Type B pancreatic cell (in vitro differentiated cells): ENCODE measurements at regions not wholly inside any gene's neighbourhood (a gene's known extent, or its start where the extent isn't known, plus 50 kb on each side); places are given as distances from the start of the nearest gene placed in this dataset.

ENCODE experiments used
- DNase-seq: peaks from one replicate; pipeline ENCODE4 v3.0.0; 2021; ENCODE audit warnings: mixed read lengths; ENCODE audit not compliant: unreplicated experiment; ENCODE audit errors: extremely low spot score
- H3K27ac Mint-ChIP-seq: 2 replicates; pipeline ENCODE4 v1.8.0; 2021; ENCODE audit warnings: mild to moderate bottlenecking, mixed read lengths
- H3K27me3 Mint-ChIP-seq: 2 replicates; pipeline ENCODE4 v1.8.0; 2021; ENCODE audit warnings: mixed read lengths
- H3K36me3 Mint-ChIP-seq: 2 replicates; pipeline ENCODE4 v1.8.0; 2021; ENCODE audit warnings: mixed read lengths
- H3K4me1 Mint-ChIP-seq: one replicate; pipeline ENCODE4 v1.8.0; 2021; ENCODE audit warnings: mixed read lengths; ENCODE audit not compliant: unreplicated experiment
- H3K4me3 Mint-ChIP-seq: 2 replicates; pipeline ENCODE4 v1.8.0; 2021; ENCODE audit warnings: mild to moderate bottlenecking, mixed read lengths
- H3K9me3 Mint-ChIP-seq: 2 replicates; pipeline ENCODE4 v1.8.0; 2021; ENCODE audit warnings: mixed read lengths
- TF ChIP-seq, protein P1 (sequence below): fragments of 200-600 bp; sonication (generic); conservative IDR thresholded peaks from 2 replicates; pipeline ENCODE4 v1.5.0; 2021; ENCODE audit warnings: antibody characterized with exemption, mild to moderate bottlenecking

- TF ChIP-seq, protein P1, sequence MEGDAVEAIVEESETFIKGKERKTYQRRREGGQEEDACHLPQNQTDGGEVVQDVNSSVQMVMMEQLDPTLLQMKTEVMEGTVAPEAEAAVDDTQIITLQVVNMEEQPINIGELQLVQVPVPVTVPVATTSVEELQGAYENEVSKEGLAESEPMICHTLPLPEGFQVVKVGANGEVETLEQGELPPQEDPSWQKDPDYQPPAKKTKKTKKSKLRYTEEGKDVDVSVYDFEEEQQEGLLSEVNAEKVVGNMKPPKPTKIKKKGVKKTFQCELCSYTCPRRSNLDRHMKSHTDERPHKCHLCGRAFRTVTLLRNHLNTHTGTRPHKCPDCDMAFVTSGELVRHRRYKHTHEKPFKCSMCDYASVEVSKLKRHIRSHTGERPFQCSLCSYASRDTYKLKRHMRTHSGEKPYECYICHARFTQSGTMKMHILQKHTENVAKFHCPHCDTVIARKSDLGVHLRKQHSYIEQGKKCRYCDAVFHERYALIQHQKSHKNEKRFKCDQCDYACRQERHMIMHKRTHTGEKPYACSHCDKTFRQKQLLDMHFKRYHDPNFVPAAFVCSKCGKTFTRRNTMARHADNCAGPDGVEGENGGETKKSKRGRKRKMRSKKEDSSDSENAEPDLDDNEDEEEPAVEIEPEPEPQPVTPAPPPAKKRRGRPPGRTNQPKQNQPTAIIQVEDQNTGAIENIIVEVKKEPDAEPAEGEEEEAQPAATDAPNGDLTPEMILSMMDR: no peak
- Mint-ChIP-seq H3K9me3 (peaks cover 20% of the 10 kb centered on the region), H3K27me3 (no peaks in the 10 kb centered on the region), H3K4me1 (peaks cover 10% of the 10 kb centered on the region), H3K4me3 (no peak overlapping the region), H3K27ac (peak overlapping the region; percentile 38), H3K36me3 (peaks cover 5% of the 10 kb centered on the region)
- no peak for DNase-seq
Observed at GRCh38 chr7:36090976-36091873, 61.8 kb upstream of the EEPD1 start.

GRCh38 chr7:36091874-36092176 lies 61.2 kb upstream of the EEPD1 start:
- no peak overlapping the region for H3K4me3 Mint-ChIP-seq
- H3K27ac Mint-ChIP-seq: peak overlapping the region; percentile 38
- no peaks in the 10 kb centered on the region for H3K27me3 Mint-ChIP-seq
- TF ChIP-seq, protein P1: no peak
- H3K9me3 Mint-ChIP-seq: peaks cover 20% of the 10 kb centered on the region
- H3K4me1 Mint-ChIP-seq: peaks cover 10% of the 10 kb centered on the region
- H3K36me3 Mint-ChIP-seq: peaks cover 5% of the 10 kb centered on the region
- no peak for DNase-seq

DNA sequence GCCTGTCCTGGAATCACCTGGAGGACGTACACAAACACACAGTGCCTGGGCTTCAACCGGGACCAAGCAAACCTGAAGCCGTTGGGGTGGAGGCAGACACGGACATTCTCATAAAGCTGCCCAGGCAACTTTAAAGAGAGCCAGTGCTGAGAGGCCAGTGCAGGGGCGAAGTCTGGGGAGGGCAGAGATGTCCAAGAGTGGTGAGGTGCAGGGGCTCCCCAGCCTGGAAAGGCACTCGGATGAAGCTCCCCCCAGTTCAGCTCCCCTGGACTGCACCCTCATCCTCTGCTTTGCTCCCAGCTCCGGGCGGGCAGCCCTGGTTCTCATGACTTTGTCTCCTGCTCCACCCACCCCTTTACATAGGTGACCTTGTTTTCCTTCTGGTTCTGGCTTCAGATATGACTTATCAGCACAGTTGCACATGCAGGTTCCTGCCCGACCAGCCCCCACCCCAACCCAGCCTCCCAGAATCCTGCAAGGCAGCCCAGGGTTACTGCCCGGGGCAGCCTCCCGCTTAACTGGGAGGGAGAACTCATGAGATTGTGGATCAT lies 60.8 kb upstream of the EEPD1 start:
- Mint-ChIP-seq H3K4me1 (peaks cover 10% of the 10 kb centered on the region), H3K36me3 (peaks cover 5% of the 10 kb centered on the region), H3K27me3 (no peaks in the 10 kb centered on the region), H3K27ac (peak overlapping the region; percentile 64), H3K9me3 (peaks cover 20% of the 10 kb centered on the region), H3K4me3 (no peak overlapping the region)
- DNase-seq: no peak
- TF ChIP-seq, protein P1: no peak

DNA sequence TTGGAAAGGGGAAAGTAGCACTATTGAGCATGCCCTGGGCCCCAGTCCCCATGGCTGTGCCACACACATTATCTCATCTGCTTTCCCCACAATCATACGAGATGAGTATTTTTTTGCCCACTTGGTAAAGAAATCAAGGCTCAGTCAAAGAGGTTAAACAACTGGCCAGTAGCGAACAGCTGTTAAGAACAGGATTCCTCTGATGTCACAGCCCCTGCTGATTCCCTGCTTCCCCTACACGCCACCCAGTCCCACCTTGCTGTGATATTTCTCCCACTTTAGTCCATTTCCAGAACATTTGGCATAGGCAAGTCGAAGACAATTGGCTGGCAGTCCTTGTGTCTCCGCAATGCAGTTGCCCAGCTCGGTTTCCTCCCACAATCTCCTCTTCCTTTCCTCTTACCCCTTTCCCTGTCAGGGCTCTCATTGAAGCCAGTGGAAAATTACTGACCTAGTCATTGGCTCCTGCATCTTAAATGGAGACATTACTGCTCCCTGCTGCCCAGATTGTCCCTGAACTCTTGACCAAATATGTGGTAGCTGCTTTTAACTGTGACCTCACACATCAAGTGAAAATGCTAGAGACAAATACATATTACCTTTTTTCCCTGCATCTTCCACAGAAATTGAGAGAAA lies 56.5 kb upstream of the EEPD1 start:
- Mint-ChIP-seq H3K4me1 (peaks cover 7% of the 10 kb centered on the region), H3K27ac (no peak overlapping the region), H3K4me3 (no peak overlapping the region), H3K9me3 (peaks cover 13% of the 10 kb centered on the region), H3K36me3 (no peaks in the 10 kb centered on the region), H3K27me3 (no peaks in the 10 kb centered on the region)
- TF ChIP-seq, protein P1: no peak
- DNase-seq: no peak

GRCh38 chr7:36098096-36098495 lies 55.0 kb upstream of the EEPD1 start:
- no peak overlapping the region for H3K4me3 Mint-ChIP-seq
- H3K9me3 Mint-ChIP-seq: peaks cover 7% of the 10 kb centered on the region

More at GRCh38 chr7:36098096-36098495, 55.0 kb upstream of the EEPD1 start:
- H3K27me3 Mint-ChIP-seq: no peaks in the 10 kb centered on the region
- DNase-seq: no peak
- H3K4me1 Mint-ChIP-seq: no peaks in the 10 kb centered on the region
- no peak overlapping the region for H3K27ac Mint-ChIP-seq
- no peaks in the 10 kb centered on the region for H3K36me3 Mint-ChIP-seq
- TF ChIP-seq, protein P1: no peak
